GM20000 (cell line): ENCODE measurements at regions not wholly inside any gene's neighbourhood (a gene's known extent, or its start where the extent isn't known, plus 50 kb on each side); places are given as distances from the start of the nearest gene placed in this dataset.

Source experiments
- DNase-seq: peaks from one replicate; pipeline ENCODE4 v3.0.0; 2012; ENCODE audit warnings: low spot score
- TF ChIP-seq, protein P1 (sequence below): IDR thresholded peaks from 2 replicates; pipeline ENCODE4 v1.5.1; 2012; ENCODE audit warnings: mild to moderate bottlenecking, control low read depth; ENCODE audit errors: extremely low read depth, missing control alignments

DNA sequence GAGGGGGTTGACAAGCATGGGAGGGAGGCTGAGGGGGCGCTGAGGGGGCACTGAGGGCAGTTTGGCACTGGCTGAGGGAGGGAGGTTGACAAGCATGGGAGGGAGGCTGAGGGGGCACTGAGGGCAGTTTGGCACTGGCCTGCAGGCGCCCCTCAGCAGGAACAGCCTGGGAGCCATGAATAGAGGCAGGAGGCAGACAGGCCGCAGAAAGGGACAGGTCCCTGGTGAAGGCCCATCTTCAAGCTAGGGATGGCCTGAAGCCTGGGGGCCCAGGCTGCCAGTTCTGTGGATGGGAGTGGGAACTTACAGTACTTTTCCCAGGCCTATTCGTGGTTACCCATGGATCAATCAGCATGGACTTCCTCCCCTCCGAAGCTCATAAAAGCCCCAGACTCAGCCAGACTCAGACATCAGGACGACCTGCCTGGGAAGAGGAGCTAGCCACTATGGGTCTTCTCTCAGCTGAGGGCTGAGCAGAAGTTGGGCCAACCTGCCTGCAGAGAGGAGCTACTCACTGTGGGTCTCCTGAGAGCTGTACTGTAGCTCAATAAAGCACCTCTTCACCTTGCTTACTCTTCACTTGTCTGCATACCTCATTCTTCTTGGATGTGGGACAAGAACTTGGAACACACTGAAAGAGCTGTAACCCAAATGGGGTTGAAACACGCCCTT is 72.8 kb upstream of the BRD7 start:
- no peak for DNase-seq
- TF ChIP-seq, protein P1, sequence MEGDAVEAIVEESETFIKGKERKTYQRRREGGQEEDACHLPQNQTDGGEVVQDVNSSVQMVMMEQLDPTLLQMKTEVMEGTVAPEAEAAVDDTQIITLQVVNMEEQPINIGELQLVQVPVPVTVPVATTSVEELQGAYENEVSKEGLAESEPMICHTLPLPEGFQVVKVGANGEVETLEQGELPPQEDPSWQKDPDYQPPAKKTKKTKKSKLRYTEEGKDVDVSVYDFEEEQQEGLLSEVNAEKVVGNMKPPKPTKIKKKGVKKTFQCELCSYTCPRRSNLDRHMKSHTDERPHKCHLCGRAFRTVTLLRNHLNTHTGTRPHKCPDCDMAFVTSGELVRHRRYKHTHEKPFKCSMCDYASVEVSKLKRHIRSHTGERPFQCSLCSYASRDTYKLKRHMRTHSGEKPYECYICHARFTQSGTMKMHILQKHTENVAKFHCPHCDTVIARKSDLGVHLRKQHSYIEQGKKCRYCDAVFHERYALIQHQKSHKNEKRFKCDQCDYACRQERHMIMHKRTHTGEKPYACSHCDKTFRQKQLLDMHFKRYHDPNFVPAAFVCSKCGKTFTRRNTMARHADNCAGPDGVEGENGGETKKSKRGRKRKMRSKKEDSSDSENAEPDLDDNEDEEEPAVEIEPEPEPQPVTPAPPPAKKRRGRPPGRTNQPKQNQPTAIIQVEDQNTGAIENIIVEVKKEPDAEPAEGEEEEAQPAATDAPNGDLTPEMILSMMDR: no peak

DNA sequence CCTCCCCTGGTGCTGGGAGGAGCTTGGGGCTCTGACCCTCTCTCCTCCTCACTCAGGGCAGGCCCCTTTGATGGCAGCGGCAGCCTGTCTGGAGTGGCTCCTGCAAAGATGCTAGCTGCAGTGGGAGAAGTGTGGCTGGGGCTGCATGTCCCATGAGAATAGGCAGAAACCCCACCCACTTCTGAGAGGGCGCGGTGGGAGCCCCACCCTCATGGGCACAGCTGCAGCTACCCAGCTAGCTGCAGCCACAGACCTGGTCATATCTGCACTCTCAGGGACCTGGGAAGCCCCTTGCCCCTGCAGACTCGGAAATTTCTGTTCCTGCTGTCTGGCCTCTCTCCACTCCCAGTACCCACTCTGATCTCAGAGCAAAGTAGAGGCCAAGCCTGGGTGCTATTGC is 72.2 kb upstream of the BRD7 start:
- TF ChIP-seq, protein P1: no peak
- DNase-seq: no peak

- TF ChIP-seq, protein P1: no peak
- DNase-seq: no peak
Observed at GRCh38 chr16:50440531-50440930, 71.7 kb upstream of the BRD7 start.

DNA sequence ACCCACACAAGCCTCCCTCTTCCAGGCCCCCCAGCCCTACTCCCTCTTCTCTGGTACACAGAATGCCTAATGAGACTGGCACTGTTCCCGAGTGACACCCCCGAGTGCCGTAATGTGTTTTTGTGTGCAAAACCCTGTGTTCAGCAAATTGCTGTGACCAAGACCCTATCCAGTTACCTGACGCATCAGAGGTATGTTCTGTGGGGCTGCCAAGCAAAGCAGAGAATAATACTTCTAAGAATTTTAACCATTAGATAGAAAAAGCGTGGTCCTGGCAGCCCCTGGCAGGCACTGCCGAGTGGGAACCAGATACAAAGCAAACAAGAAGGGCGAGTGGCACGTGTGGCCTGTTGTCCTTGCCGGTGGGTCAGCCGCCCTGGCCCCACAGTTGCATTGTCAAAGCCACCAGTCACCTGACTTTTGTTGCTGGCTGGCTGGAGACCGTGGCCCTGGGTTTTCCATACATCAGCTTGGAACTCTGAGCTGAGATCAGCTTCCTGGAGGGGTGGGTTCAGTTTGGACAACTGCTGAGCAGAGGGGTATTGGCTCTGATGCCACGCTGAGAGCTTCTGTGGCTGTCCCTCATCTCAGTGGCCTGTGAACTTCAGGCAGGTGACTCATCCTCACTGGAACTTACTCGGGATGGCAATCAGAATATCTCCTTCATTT is 69.1 kb upstream of the BRD7 start:
- DNase-seq: no peak
- TF ChIP-seq, protein P1: no peak

DNA sequence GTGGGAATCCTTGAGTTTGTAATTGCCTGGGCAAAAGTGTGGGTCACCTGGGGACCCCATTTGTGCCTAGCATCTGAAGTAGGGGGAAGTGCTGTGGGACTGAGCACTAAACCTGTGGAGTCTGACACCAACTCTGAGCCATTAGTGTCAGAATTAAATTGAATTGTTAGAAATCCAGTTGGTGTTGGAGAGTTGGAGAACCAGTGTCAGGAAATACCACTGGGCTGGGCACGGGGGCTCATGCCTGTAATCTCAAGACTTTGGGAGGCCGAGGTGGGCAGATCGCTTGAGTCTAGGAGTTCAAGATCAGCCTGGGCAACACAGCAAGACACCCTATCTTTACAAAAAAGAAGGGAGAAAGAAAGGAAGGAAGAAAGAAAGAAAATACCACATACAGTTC is 67.5 kb upstream of the BRD7 start:
- DNase-seq: no peak
- TF ChIP-seq, protein P1: no peak

DNA sequence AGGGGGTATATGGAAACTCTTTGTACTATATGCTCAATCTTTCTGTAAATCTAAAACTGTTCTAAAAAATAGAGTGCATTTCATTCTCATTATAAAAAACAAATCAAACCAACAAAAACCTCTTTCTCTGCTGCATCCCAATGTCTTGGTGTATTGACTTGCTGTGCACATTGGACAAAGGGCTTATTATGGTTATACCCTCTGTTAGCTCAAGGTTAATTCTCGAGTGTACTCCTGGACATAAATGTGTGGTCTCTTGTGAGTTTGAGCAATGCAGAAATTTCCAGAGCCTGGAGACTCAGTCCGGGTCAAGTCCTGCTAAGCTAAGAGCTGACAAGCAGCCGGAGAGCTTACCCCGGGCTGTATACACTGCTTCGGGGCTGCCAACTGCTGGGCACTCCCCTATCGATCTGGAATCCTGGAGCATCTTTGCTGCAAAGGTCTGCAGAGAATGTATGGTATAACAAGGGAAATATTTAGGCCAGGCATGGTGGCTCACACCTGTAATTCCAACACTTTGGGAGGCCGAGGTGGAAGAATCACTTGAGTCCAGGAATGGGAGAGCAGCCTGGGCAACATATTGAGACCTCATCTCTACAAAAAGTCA is 66.2 kb upstream of the BRD7 start:
- TF ChIP-seq, protein P1: no peak
- no peak for DNase-seq

GRCh38 chr16:50430076-50430475 is 61.3 kb upstream of the BRD7 start:
- TF ChIP-seq, protein P1: no peak
- no peak for DNase-seq
